K562 (cell line): ENCODE measurements at regions not wholly inside any gene's neighbourhood (a gene's known extent, or its start where the extent isn't known, plus 50 kb on each side); places are given as distances from the start of the nearest gene placed in this dataset.

Source experiments
- CAMTA2 ChIP-seq: fragments of 250-450 bp; sonication (Bioruptor Pico); conservative IDR thresholded peaks from 2 replicates; pipeline ENCODE4 v1.5.1; 2022
- CXXC5 ChIP-seq: fragments of 250-450 bp; sonication (Bioruptor Pico); IDR thresholded peaks from 2 replicates; pipeline ENCODE4 v1.8.0; 2022; ENCODE audit warnings: inconsistent platforms, mild to moderate bottlenecking, moderate library complexity
- ESRRB ChIP-seq: fragments of 250-450 bp; sonication (Bioruptor Pico); IDR thresholded peaks from 2 replicates; pipeline ENCODE4 v1.5.0; 2020; ENCODE audit warnings: mild to moderate bottlenecking, moderate library complexity, borderline replicate concordance
- FOXJ3 ChIP-seq: sonication (generic); formaldehyde crosslinking; IDR thresholded peaks from 2 replicates; pipeline ENCODE4 v1.4.0; 2020; ENCODE audit warnings: mild to moderate bottlenecking, missing genetic modification reagents
- ILF3 ChIP-seq: fragments of 450-650 bp; IDR thresholded peaks from 2 replicates; pipeline ENCODE4 v1.6.1; 2018; ENCODE audit warnings: antibody characterized with exemption, mild to moderate bottlenecking, moderate library complexity, borderline replicate concordance
- KAT2B ChIP-seq: IDR thresholded peaks from one replicate; pipeline ENCODE4 v1.6.1; 2012; ENCODE audit warnings: low read depth, mild to moderate bottlenecking, control low read depth, inconsistent platforms, low read length, moderate library complexity
- POLR2AphosphoS2 ChIP-seq: IDR thresholded peaks from 2 replicates; pipeline ENCODE4 v1.6.1; 2012; ENCODE audit warnings: low read length, improper control_type of control experiment
- RB1 ChIP-seq: fragments of 450-650 bp; IDR thresholded peaks from 2 replicates; pipeline ENCODE4 v1.6.1; 2017; ENCODE audit warnings: low read depth, mild to moderate bottlenecking
- SMAD4 ChIP-seq: fragments of 250-450 bp; sonication (Bioruptor Pico); conservative IDR thresholded peaks from 2 replicates; pipeline ENCODE4 v1.8.0; 2021; ENCODE audit warnings: inconsistent platforms, mild to moderate bottlenecking, moderate library complexity
- ZNF354B ChIP-seq: fragments of 250-450 bp; sonication (Bioruptor Pico); IDR thresholded peaks from 2 replicates; pipeline ENCODE4 v1.4.0; 2020
- TF ChIP-seq, protein P1 (sequence below): fragments of 450-650 bp; IDR thresholded peaks from 2 replicates; pipeline ENCODE4 v1.6.1; 2016; ENCODE audit warnings: mild to moderate bottlenecking, moderate library complexity

DNA sequence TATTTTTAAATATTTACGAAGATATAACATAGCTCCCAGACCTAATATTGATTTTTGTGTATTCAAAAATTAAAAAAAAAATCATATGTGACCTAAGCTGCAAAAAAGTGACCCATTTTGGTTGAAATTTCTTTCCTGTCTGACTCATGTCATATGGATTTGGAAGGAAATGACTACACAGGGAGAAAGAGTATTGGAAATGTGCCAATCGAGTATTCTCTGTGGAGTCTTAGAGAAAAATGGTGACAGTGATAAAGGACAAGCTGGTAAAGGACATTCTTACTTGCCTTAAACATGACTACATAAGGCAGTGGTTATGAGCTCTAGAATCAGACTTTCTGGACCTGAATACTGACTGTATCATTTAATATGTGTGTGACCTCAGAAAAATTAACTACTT is 262.9 kb upstream of the PTPRD start (continued):
- TF ChIP-seq, protein P1, sequence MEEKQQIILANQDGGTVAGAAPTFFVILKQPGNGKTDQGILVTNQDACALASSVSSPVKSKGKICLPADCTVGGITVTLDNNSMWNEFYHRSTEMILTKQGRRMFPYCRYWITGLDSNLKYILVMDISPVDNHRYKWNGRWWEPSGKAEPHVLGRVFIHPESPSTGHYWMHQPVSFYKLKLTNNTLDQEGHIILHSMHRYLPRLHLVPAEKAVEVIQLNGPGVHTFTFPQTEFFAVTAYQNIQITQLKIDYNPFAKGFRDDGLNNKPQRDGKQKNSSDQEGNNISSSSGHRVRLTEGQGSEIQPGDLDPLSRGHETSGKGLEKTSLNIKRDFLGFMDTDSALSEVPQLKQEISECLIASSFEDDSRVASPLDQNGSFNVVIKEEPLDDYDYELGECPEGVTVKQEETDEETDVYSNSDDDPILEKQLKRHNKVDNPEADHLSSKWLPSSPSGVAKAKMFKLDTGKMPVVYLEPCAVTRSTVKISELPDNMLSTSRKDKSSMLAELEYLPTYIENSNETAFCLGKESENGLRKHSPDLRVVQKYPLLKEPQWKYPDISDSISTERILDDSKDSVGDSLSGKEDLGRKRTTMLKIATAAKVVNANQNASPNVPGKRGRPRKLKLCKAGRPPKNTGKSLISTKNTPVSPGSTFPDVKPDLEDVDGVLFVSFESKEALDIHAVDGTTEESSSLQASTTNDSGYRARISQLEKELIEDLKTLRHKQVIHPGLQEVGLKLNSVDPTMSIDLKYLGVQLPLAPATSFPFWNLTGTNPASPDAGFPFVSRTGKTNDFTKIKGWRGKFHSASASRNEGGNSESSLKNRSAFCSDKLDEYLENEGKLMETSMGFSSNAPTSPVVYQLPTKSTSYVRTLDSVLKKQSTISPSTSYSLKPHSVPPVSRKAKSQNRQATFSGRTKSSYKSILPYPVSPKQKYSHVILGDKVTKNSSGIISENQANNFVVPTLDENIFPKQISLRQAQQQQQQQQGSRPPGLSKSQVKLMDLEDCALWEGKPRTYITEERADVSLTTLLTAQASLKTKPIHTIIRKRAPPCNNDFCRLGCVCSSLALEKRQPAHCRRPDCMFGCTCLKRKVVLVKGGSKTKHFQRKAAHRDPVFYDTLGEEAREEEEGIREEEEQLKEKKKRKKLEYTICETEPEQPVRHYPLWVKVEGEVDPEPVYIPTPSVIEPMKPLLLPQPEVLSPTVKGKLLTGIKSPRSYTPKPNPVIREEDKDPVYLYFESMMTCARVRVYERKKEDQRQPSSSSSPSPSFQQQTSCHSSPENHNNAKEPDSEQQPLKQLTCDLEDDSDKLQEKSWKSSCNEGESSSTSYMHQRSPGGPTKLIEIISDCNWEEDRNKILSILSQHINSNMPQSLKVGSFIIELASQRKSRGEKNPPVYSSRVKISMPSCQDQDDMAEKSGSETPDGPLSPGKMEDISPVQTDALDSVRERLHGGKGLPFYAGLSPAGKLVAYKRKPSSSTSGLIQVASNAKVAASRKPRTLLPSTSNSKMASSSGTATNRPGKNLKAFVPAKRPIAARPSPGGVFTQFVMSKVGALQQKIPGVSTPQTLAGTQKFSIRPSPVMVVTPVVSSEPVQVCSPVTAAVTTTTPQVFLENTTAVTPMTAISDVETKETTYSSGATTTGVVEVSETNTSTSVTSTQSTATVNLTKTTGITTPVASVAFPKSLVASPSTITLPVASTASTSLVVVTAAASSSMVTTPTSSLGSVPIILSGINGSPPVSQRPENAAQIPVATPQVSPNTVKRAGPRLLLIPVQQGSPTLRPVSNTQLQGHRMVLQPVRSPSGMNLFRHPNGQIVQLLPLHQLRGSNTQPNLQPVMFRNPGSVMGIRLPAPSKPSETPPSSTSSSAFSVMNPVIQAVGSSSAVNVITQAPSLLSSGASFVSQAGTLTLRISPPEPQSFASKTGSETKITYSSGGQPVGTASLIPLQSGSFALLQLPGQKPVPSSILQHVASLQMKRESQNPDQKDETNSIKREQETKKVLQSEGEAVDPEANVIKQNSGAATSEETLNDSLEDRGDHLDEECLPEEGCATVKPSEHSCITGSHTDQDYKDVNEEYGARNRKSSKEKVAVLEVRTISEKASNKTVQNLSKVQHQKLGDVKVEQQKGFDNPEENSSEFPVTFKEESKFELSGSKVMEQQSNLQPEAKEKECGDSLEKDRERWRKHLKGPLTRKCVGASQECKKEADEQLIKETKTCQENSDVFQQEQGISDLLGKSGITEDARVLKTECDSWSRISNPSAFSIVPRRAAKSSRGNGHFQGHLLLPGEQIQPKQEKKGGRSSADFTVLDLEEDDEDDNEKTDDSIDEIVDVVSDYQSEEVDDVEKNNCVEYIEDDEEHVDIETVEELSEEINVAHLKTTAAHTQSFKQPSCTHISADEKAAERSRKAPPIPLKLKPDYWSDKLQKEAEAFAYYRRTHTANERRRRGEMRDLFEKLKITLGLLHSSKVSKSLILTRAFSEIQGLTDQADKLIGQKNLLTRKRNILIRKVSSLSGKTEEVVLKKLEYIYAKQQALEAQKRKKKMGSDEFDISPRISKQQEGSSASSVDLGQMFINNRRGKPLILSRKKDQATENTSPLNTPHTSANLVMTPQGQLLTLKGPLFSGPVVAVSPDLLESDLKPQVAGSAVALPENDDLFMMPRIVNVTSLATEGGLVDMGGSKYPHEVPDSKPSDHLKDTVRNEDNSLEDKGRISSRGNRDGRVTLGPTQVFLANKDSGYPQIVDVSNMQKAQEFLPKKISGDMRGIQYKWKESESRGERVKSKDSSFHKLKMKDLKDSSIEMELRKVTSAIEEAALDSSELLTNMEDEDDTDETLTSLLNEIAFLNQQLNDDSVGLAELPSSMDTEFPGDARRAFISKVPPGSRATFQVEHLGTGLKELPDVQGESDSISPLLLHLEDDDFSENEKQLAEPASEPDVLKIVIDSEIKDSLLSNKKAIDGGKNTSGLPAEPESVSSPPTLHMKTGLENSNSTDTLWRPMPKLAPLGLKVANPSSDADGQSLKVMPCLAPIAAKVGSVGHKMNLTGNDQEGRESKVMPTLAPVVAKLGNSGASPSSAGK, result no peak
- TF ChIP-seq ESRRB (CRISPR knock-in tag) (no peak), KAT2B (no peak), CXXC5 (CRISPR knock-in tag) (no peak), SMAD4 (CRISPR knock-in tag) (no peak), POLR2AphosphoS2 (no peak), ZNF354B (CRISPR knock-in tag) (no peak), CAMTA2 (CRISPR knock-in tag) (no peak), RB1 (no peak), ILF3 (no peak), FOXJ3 (CRISPR knock-in tag) (no peak)
